ENCODE measurements at regions not wholly inside any gene's neighbourhood (a gene's known extent, or its start where the extent isn't known, plus 50 kb on each side); places are given as distances from the start of the nearest gene placed in this dataset.
"Not testable (repeated sequence)": the region's sequence is repeated elsewhere in the genome, so short reads cannot be mapped to it uniquely, and the experiment has no call there.

DNA sequence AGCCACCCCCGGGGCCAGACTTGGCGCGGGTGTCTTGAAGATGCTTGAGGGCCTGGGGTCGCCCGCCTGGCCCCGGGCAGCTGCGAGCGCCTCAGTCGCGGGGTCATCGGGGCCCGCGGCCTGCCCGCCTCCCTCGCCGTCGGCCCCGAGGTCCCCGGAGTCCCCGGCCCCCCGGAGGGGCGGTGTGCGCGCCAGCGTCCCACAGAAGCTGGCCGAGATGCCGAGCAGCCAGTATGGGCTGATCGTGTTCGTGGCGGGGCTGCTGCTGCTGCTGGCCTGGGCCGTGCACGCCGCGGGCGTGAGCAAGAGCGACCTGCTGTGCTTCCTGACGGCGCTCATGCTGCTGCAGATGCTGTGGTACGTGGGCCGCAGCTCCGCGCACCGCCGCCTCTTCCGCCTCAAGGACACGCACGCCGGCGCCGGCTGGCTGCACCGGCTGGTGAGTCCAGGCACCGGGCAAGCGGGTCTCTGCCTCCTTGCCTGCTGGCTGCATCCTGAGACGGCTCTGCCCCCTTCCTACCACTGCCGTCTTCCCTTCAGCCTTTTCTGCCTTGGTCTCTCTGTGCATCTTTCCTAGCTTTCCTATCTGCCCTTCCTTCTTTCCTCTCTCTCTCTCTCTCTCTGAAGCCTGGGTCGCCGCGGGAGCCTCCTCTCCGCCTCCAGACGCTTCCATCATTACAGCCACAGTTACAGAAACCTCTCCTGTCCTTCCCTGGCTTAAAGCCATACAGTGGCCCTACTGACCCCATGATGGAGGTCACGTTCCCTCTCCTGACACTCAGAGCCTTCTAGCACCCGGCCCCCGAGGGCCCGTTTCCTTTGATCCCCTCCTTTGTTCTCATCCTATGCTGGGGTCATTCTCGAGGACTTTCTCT, 2898.2 kb downstream of the RPIA start:
- H3K4me3 Mint-ChIP-seq; H3K27me3 Mint-ChIP-seq (ENCODE audit: low read depth); H3K4me1 Mint-ChIP-seq (ENCODE audit: low read depth); H3K36me3 Mint-ChIP-seq (ENCODE audit: low read depth); H3K27ac Mint-ChIP-seq: not testable (repeated sequence)
- peaks cover 12% of the 10 kb centered on the region for H3K9me3 Mint-ChIP-seq

DNA sequence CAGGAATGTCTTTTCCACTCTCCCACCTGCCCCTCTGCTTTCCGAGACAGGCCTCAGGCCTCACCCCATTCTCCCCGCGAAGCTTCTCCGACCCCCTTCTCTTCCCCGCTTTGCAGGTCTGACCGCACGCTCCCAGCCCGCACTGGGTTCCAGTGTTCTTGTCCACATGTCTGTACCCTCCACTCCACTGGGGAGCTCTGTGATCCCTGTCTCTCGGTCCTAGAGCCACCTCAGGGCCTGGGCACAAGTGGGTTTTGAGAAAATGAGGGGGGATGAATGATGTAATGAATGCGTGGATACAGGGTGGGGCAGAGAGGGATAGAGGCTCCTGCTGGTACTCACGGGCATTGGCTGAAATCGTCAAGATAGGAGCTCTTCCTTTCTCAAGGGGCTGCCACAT, 2898.9 kb downstream of the RPIA start:
- not testable (repeated sequence) for H3K4me1 Mint-ChIP-seq (ENCODE audit: low read depth); H3K27ac Mint-ChIP-seq; H3K27me3 Mint-ChIP-seq (ENCODE audit: low read depth)

DNA sequence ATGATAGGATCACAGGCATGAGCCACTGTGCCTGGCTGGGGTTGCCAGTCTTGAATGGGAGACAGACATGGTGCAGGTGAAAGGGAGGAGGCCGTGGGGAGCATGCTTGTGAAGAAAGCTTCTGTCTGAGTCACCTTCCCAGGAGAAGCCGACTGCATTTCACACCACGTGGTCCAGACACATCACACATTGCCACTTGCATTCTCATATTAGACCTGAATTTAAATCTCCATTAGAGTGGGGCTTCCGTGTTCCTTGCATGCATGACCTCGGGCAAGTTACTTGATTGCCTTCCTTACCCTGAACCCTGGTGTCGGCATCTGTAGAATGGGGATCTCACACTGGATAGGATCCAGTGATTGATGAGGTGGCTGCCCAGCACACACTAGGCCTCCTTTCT, 2899.6 kb downstream of the RPIA start:
- peaks cover 12% of the 10 kb centered on the region for H3K9me3 Mint-ChIP-seq
- H3K4me3 Mint-ChIP-seq = not testable (repeated sequence)

More for the DNA sequence above, 2898.9 kb downstream of the RPIA start:
- peaks cover 12% of the 10 kb centered on the region for H3K9me3 Mint-ChIP-seq
- H3K4me3 Mint-ChIP-seq; H3K36me3 Mint-ChIP-seq (ENCODE audit: low read depth): not testable (repeated sequence)

DNA sequence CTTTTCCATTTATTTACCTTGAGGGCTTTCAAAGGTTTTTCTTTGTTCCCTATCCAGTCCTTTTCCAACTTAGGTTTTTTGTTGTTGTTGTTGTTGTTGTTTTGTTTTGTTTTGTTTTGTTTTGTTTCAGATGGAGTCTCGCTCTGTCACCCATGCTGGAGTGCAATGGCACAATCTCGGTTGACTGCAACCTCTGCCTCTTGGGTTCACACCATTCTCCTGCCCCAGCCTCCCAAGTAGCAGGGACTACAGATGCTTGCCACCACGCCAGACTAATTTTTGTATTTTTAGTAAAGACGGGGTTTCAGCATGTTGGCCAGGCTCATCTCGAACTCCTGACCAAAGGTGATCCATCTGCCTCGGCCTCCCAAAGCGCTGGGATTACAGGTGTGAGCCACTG, 2906.0 kb downstream of the RPIA start:
- not testable (repeated sequence) for H3K27me3 Mint-ChIP-seq (ENCODE audit: low read depth); H3K36me3 Mint-ChIP-seq (ENCODE audit: low read depth); H3K4me3 Mint-ChIP-seq; H3K9me3 Mint-ChIP-seq; H3K27ac Mint-ChIP-seq; H3K4me1 Mint-ChIP-seq (ENCODE audit: low read depth)

More for the DNA sequence above, 2899.6 kb downstream of the RPIA start:
- H3K36me3 Mint-ChIP-seq (ENCODE audit: low read depth); H3K27me3 Mint-ChIP-seq (ENCODE audit: low read depth); H3K4me1 Mint-ChIP-seq (ENCODE audit: low read depth); H3K27ac Mint-ChIP-seq: not testable (repeated sequence)

DNA sequence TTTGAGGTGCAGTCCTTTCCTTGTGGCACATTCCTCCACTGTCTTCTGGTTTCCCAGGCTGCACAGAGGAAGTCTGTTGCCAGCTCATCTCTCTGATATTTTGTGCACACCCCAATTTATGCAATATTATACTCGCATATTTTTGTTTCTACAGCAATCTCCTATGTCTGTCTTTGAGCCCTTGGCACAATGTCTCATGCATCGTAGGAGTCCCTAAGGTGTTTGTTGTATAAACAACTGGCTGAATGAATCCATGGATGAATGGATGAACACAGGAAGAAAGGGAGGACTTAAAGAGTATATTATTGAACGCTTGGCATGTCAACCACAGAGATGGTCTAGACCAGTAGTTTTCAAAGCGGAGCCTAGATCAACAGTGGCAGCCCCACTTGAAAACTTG, 2907.0 kb downstream of the RPIA start:
- H3K4me1 Mint-ChIP-seq (ENCODE audit: low read depth); H3K9me3 Mint-ChIP-seq; H3K36me3 Mint-ChIP-seq (ENCODE audit: low read depth); H3K4me3 Mint-ChIP-seq; H3K27me3 Mint-ChIP-seq (ENCODE audit: low read depth); H3K27ac Mint-ChIP-seq: not testable (repeated sequence)

DNA sequence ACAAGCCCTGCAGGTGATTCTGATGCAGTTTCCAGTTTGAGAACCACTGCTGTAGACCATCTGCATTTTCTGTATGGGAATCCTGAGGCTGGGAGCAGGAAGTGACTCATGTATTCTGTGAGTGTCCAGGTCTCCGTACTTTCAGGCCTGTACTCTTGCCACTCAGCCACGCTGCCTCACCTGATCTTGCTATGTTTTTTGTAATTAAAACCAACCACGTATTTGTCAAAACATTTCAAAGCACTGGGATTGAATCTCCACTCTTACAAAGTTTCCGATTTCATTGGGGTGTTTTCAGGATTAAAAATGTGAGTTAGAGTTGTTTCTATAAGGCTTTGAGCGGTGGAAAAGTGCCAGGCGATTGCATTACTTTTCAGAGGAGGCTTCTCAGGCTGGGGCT, 2907.5 kb downstream of the RPIA start:
- H3K36me3 Mint-ChIP-seq (ENCODE audit: low read depth); H3K9me3 Mint-ChIP-seq; H3K27ac Mint-ChIP-seq; H3K4me1 Mint-ChIP-seq (ENCODE audit: low read depth); H3K27me3 Mint-ChIP-seq (ENCODE audit: low read depth); H3K4me3 Mint-ChIP-seq: not testable (repeated sequence)

DNA sequence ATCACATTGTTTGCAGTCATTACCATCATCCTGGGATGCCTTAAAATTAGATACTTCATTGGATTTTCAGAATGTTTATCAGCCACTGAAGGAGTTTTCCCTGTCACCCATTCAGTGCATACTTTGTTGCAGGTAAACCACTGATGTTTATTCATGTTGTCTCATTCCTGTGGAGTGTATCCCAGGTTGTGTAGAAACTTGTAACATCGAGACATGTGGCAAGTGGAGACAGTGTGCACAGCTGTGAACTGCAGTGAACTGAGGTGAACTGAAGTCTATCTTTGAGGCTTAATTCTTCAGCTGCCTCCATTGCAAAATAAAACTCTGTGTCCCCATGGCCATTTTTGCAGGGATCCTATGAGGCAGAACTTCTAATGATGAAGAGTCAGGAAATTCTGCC, 2911.4 kb downstream of the RPIA start:
- H3K9me3 Mint-ChIP-seq; H3K27me3 Mint-ChIP-seq (ENCODE audit: low read depth); H3K36me3 Mint-ChIP-seq (ENCODE audit: low read depth); H3K4me3 Mint-ChIP-seq; H3K27ac Mint-ChIP-seq; H3K4me1 Mint-ChIP-seq (ENCODE audit: low read depth): not testable (repeated sequence)

DNA sequence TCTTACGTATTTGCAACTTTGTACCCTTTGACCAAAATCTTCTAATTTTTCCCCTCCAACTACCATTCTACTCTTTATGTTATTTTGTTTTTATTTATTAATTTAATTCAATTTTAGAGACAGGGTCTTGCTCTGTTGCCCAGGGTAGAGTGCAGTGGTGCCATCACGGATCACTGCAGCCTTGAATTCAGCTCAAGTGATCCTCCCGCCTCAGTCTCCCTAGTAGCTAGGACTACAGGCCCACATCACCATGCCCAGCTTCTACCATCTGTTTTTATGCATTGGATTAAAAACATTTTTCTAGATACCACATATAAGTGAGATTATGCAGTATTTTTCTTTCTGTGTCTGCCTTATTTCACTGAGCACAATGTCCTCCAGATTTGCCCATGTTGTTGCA, 2912.5 kb downstream of the RPIA start:
- not testable (repeated sequence) for H3K4me1 Mint-ChIP-seq (ENCODE audit: low read depth); H3K27me3 Mint-ChIP-seq (ENCODE audit: low read depth); H3K36me3 Mint-ChIP-seq (ENCODE audit: low read depth); H3K4me3 Mint-ChIP-seq; H3K9me3 Mint-ChIP-seq; H3K27ac Mint-ChIP-seq

DNA sequence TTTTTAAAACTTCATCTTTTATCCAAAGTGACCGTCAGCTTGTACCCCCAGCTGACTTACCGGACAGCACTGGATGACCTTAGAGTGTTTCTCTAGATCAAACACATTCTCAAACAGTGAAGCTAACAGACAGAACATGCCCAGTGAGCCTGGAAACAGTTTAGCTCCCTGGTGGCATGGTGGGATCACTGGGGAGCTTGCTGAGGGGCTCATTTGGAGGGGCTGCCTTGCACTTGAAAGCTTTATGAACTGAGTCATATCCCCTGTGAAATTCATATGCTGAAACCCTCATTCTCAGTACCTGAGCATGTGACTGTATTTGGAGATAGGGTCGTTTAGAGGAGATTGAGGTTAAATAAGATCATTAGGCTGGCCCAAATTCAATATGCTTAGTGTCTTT, 2913.2 kb downstream of the RPIA start:
- not testable (repeated sequence) for H3K27me3 Mint-ChIP-seq (ENCODE audit: low read depth); H3K27ac Mint-ChIP-seq; H3K4me1 Mint-ChIP-seq (ENCODE audit: low read depth); H3K4me3 Mint-ChIP-seq; H3K36me3 Mint-ChIP-seq (ENCODE audit: low read depth); H3K9me3 Mint-ChIP-seq

DNA sequence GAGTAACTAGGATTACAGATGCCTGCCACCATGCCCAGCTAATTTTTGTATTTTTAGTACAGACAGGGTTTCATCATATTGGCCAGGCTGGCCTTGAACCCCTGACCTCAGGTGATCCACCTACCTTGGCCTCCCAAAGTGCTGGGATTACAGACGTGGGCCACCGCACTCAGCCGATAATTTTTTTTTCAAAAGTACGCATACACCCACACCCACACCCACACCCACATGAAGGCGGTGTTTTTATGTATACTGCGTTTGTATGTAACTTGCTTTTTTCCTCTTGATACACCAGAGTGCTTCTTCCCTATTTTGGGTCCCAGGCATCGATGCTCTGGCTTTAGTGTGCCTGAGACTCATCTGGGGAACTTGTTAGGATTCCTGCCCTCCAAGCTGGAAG, 2932.3 kb downstream of the RPIA start:
- not testable (repeated sequence) for H3K27me3 Mint-ChIP-seq (ENCODE audit: low read depth); H3K4me1 Mint-ChIP-seq (ENCODE audit: low read depth); H3K9me3 Mint-ChIP-seq; H3K4me3 Mint-ChIP-seq; H3K36me3 Mint-ChIP-seq (ENCODE audit: low read depth); H3K27ac Mint-ChIP-seq

DNA sequence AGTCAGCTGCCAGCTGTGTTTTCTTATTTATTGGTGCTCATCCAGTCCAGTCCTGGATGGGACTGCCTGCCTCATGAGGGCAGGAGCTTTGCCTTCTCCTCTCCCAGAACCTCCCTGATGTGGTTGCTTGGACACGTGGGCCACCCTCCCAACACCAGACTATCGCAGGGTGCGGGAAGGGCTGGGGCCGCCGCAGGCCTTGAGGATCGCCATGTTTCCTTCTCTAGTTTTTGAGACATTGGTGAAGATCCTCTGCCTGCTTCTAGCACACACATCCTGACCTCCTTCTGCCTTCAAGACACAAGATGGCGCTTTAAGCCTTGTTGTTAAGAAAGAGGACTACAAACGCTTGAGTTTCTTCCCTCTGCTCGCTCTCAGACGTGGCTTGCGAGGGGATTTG, 2937.0 kb downstream of the RPIA start:
- H3K9me3 Mint-ChIP-seq; H3K4me1 Mint-ChIP-seq (ENCODE audit: low read depth); H3K27ac Mint-ChIP-seq; H3K36me3 Mint-ChIP-seq (ENCODE audit: low read depth); H3K4me3 Mint-ChIP-seq; H3K27me3 Mint-ChIP-seq (ENCODE audit: low read depth): not testable (repeated sequence)

DNA sequence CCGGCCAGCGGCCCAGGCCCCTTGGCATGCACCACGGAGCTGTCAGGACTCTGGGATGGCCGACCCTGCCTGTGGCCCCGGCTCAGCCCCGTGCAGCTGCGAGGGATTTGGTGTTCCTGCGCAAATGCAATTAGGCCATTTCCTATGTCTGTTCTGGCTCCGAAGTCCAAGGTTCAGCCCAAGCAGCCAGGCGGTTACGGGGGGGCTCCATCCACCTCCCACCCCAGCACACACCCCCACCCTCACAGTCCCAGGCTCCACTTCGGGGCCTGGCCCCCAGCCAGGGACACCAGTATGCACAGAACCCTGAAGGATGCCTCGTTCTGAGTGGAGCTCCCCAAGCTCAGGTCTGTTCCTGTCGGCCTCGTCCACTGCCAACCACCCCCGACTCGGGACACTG, 2965.7 kb downstream of the RPIA start:
- not testable (repeated sequence) for H3K4me3 Mint-ChIP-seq

DNA sequence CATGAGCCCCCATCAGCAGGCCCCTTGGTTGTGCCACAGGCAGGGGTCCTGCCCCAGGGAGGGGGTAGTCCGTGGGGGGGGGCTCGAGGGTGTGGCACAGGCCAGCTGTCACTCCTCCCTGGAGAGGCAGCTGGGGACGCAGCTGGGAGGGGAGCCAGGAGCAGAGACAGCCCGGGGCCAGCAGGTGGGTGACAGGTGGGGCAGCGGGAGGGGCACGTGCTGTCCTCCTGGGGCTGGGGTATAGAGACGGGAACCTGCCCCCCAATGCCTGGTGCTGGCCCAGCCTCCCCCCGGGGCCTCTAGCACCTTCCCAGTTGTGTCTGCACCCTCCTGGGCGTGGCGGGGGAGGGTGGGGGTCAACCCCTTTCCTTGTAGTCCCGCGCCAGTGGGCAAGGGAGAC, 2966.9 kb downstream of the RPIA start:
- H3K9me3 Mint-ChIP-seq; H3K27ac Mint-ChIP-seq; H3K36me3 Mint-ChIP-seq (ENCODE audit: low read depth); H3K4me1 Mint-ChIP-seq (ENCODE audit: low read depth); H3K27me3 Mint-ChIP-seq (ENCODE audit: low read depth); H3K4me3 Mint-ChIP-seq: not testable (repeated sequence)

More for the DNA sequence above, 2965.7 kb downstream of the RPIA start:
- not testable (repeated sequence) for H3K36me3 Mint-ChIP-seq (ENCODE audit: low read depth); H3K4me1 Mint-ChIP-seq (ENCODE audit: low read depth); H3K27ac Mint-ChIP-seq; H3K9me3 Mint-ChIP-seq; H3K27me3 Mint-ChIP-seq (ENCODE audit: low read depth)

DNA sequence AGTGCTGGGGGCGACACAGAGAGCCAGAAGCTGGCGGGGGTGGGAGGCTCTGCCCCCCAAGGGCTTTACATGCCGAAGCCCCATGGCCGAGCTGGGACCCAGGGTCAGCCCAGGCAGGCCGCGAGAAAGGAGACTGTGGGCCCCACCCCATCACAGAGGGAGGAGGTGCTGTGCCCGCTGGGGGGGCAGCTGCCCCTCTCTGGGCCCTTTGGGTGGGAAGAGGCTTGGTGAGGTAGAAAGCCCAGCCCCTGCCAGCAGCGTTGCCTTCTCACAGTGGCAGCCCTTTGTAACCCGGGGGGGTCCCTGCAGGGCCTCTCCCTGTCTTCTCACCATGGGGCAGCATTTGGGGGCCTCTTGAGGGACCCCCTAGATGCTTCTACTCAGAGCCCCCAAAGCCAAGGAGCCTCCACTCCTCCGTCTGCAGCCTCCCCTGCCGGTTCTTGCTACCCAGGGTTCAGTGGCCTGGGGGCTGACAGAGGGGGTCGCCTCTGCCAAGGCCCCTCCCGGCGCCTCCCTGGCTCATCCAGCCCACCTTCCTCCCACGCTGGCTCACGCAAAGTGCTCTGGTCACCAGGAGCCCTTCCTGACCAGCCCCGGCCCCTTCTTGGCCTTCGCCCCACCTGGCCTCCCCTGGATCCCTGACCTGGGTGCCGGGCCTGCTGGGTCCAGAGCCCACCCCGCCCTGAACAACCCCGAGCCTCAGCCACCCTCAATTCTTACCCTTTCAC, 2967.9 kb downstream of the RPIA start:
- not testable (repeated sequence) for H3K9me3 Mint-ChIP-seq; H3K27ac Mint-ChIP-seq; H3K27me3 Mint-ChIP-seq (ENCODE audit: low read depth); H3K36me3 Mint-ChIP-seq (ENCODE audit: low read depth); H3K4me3 Mint-ChIP-seq; H3K4me1 Mint-ChIP-seq (ENCODE audit: low read depth)

DNA sequence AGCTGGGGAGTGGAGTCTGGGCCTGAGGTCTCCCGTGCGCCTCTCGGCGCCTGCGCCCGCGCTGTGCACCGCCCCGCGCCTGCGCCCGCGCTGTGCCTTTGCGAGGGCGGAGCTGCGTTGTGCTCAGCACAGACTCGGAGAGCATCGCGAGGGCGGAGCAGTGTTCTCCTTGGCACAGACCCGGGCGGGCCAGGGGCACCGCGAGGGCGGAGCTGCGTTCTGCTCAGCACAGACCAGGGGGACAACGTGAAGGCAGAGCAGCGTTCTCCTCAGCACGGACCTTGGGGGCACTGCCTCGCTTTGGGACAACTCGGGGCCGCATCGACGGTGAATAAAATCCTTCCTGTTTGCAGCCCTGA, 2968.4 kb downstream of the RPIA start:
- H3K4me1 Mint-ChIP-seq (ENCODE audit: low read depth); H3K36me3 Mint-ChIP-seq (ENCODE audit: low read depth); H3K27ac Mint-ChIP-seq; H3K9me3 Mint-ChIP-seq; H3K27me3 Mint-ChIP-seq (ENCODE audit: low read depth): not testable (repeated sequence)
- H3K4me3 Mint-ChIP-seq = peak overlapping the region; percentile 62

DNA sequence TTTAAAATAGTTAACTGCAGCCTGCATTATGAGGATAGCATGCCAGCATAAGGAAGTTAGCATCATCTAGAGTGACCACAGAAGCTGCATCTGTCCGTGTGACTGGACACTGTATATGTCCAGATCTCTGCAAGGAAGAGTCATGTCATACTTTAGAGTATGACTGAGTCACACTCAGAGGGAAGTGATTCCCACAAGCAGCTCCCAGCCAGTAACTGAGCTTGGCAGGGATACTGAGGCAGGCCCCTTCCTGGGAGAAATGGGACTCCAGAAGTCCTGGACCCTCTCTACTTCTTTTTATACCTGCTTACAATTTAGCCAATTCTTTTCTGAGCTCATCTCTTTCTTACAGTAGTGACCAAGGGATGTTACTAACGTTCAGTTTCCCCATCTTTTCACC, 2975.9 kb downstream of the RPIA start:
- H3K9me3 Mint-ChIP-seq; H3K36me3 Mint-ChIP-seq (ENCODE audit: low read depth); H3K4me1 Mint-ChIP-seq (ENCODE audit: low read depth); H3K27ac Mint-ChIP-seq; H3K4me3 Mint-ChIP-seq; H3K27me3 Mint-ChIP-seq (ENCODE audit: low read depth): not testable (repeated sequence)
